CMK (cell line): ENCODE measurements at regions not wholly inside any gene's neighbourhood (a gene's known extent, or its start where the extent isn't known, plus 50 kb on each side); places are given as distances from the start of the nearest gene placed in this dataset.

Source experiments
- DNase-seq: peaks from one replicate; pipeline ENCODE4 v3.0.0-alpha.2; 2010; ENCODE audit warnings: low read depth

- DNase-seq, result no peak
Measured at GRCh38 chr7:70907259-70908247, 224.4 kb upstream of the GALNT17 start.

GRCh38 chr7:70913924-70914323 lies 218.0 kb upstream of the GALNT17 start:
- DNase-seq, result no peak

GRCh38 chr7:70915067-70915466 lies 216.9 kb upstream of the GALNT17 start:
- no peak for DNase-seq

GRCh38 chr7:70919481-70920073 lies 212.4 kb upstream of the GALNT17 start:
- DNase-seq, result no peak

GRCh38 chr7:70920876-70921275 lies 211.1 kb upstream of the GALNT17 start:
- no peak for DNase-seq

- DNase-seq, result no peak
Measured at GRCh38 chr7:70923181-70923845, 208.6 kb upstream of the GALNT17 start.

GRCh38 chr7:70925411-70926115 lies 206.4 kb upstream of the GALNT17 start:
- DNase-seq, result no peak

- DNase-seq, result no peak
Measured at GRCh38 chr7:70926666-70927065, 205.3 kb upstream of the GALNT17 start.

- no peak for DNase-seq
Measured at GRCh38 chr7:70935311-70935710, 196.6 kb upstream of the GALNT17 start.

- DNase-seq, result no peak
Measured at GRCh38 chr7:70935854-70936253, 196.1 kb upstream of the GALNT17 start.

GRCh38 chr7:70937424-70937823 lies 194.5 kb upstream of the GALNT17 start:
- DNase-seq, result no peak

- DNase-seq, result no peak
Measured at GRCh38 chr7:70940597-70940996, 191.3 kb upstream of the GALNT17 start.

GRCh38 chr7:70942791-70943190 lies 189.2 kb upstream of the GALNT17 start:
- no peak for DNase-seq

- no peak for DNase-seq
Measured at GRCh38 chr7:70944516-70944915, 187.4 kb upstream of the GALNT17 start.

GRCh38 chr7:70947181-70947580 lies 184.8 kb upstream of the GALNT17 start:
- no peak for DNase-seq

GRCh38 chr7:70949862-70950261 lies 182.1 kb upstream of the GALNT17 start:
- DNase-seq, result no peak

- DNase-seq, result no peak
Measured at GRCh38 chr7:70951271-70951962, 180.5 kb upstream of the GALNT17 start.

GRCh38 chr7:70952311-70952710 lies 179.6 kb upstream of the GALNT17 start:
- no peak for DNase-seq

GRCh38 chr7:70953331-70953741 lies 178.6 kb upstream of the GALNT17 start:
- DNase-seq, result no peak

GRCh38 chr7:70953796-70954195 lies 178.1 kb upstream of the GALNT17 start:
- no peak for DNase-seq

GRCh38 chr7:70972693-70973092 lies 159.3 kb upstream of the GALNT17 start:
- no peak for DNase-seq

- no peak for DNase-seq
Measured at GRCh38 chr7:70975754-70976153, 156.2 kb upstream of the GALNT17 start.
